Mucosa of descending colon (tissue), 3 donors: ENCODE measurements at regions not wholly inside any gene's neighbourhood (a gene's known extent, or its start where the extent isn't known, plus 50 kb on each side); places are given as distances from the start of the nearest gene placed in this dataset.

ENCODE experiments used
- ATAC-seq: fragments of 200-7000 bp; cut with Tn5 transposase; one replicate; pipeline ENCODE4 v1.9.1; 2020; ENCODE audit warnings: mild to moderate bottlenecking, moderate library complexity
- DNase-seq, 3 donors: peaks; one replicate each; pipeline ENCODE4 v3.0.0-alpha.2; 2020
- H3K36me3 ChIP-seq: fragments of 200-600 bp; one replicate; pipeline ENCODE4 v1.8.0; 2021; ENCODE audit warnings: low read depth, mild to moderate bottlenecking
- H3K4me1 ChIP-seq: fragments of 200-600 bp; one replicate; pipeline ENCODE4 v1.8.0; 2021; ENCODE audit warnings: low read depth, mild to moderate bottlenecking
- H3K4me3 ChIP-seq: fragments of 200-600 bp; one replicate; pipeline ENCODE4 v1.8.0; 2021; ENCODE audit warnings: mild to moderate bottlenecking
- H3K9me3 ChIP-seq: fragments of 200-600 bp; one replicate; pipeline ENCODE4 v1.8.0; 2021; ENCODE audit warnings: mild to moderate bottlenecking
- CTCF ChIP-seq: fragments of 200-600 bp; IDR thresholded peaks from one replicate; pipeline ENCODE4 v1.8.0; 2022; ENCODE audit warnings: antibody characterized with exemption, mild to moderate bottlenecking
- intact Hi-C, 2 donors: fragments of 100-400 bp; cut with DNase I in 1 of 2; cut with micrococcal nuclease in 1 of 2; formaldehyde crosslinking; loops; one replicate each; pipeline versions ENCODE4 v1.11.0 to v1.11.1; 2022; cut with DNase I, micrococcal nuclease
- donor health status: DM: no; HTN: no; CAD: no; lungs with moderate emphysema.
- donor health status: DM: no; HTN: no; CAD: no.
- donor health status: DM: no; HTN: yes; CAD: no.

- no peak for ATAC-seq
- no peak for DNase-seq
- intact Hi-C loops: no loop called here
- no peak for TF ChIP-seq CTCF
- Histone ChIP-seq H3K4me3 (no peak overlapping the region), H3K4me1 (no peaks in the 10 kb centered on the region), H3K9me3 (no peaks in the 10 kb centered on the region), H3K36me3 (no peaks in the 10 kb centered on the region)
Measured at GRCh38 chr3:182036382-182036781, 324.7 kb downstream of the SOX2 start.

- Histone ChIP-seq H3K4me1 (no peaks in the 10 kb centered on the region), H3K9me3 (no peaks in the 10 kb centered on the region), H3K4me3 (no peak overlapping the region), H3K36me3 (no peaks in the 10 kb centered on the region)
- DNase-seq: no peak
- ATAC-seq: no peak
- intact Hi-C loops: no loop called here
- TF ChIP-seq CTCF: no peak
Measured at GRCh38 chr3:182041668-182042291, 330.1 kb downstream of the SOX2 start.

DNA sequence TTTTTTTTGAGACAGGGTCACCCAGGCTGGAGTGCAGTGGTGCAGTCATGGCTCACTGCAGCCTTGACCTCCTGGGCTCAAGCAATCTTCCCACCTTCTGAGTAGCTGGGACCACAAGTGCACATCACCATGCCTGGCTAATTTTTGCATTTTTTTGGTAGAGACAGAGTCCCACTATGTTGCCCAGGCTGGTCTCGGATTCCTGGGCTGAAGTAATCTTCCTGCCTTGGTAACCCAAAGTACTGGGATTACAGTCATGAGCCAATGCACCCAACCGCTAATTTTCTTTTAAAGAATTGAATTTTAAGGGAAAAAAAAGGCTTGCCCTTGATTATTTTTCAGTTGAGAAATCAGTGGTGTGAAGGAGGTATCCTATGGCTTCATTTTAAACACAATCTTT lies 334.0 kb downstream of the SOX2 start:
- H3K4me1 ChIP-seq: no peaks in the 10 kb centered on the region
- TF ChIP-seq CTCF: no peak
- H3K4me3 ChIP-seq: no peak overlapping the region
- no peaks in the 10 kb centered on the region for H3K9me3 ChIP-seq
- intact Hi-C loops: no loop called here
- no peaks in the 10 kb centered on the region for H3K36me3 ChIP-seq
- DNase-seq (no peak), ATAC-seq (no peak)

- intact Hi-C loops: no loop called here
- Histone ChIP-seq H3K9me3 (no peaks in the 10 kb centered on the region), H3K4me1 (no peaks in the 10 kb centered on the region), H3K4me3 (no peak overlapping the region), H3K36me3 (no peaks in the 10 kb centered on the region)
- no peak for TF ChIP-seq CTCF
- ATAC-seq (no peak), DNase-seq (no peak)
Measured at GRCh38 chr3:182046166-182046764, 334.5 kb downstream of the SOX2 start.

GRCh38 chr3:182050932-182051331 lies 339.2 kb downstream of the SOX2 start:
- Histone ChIP-seq H3K36me3 (no peaks in the 10 kb centered on the region), H3K4me3 (no peak overlapping the region), H3K4me1 (no peaks in the 10 kb centered on the region), H3K9me3 (no peaks in the 10 kb centered on the region)
- no peak for TF ChIP-seq CTCF
- ATAC-seq: no peak
- intact Hi-C loops: no loop called here
- DNase-seq: no peak

GRCh38 chr3:182052332-182052731 lies 340.6 kb downstream of the SOX2 start:
- Histone ChIP-seq H3K36me3 (no peaks in the 10 kb centered on the region), H3K4me1 (no peaks in the 10 kb centered on the region), H3K9me3 (no peaks in the 10 kb centered on the region), H3K4me3 (no peak overlapping the region)
- no peak for TF ChIP-seq CTCF
- intact Hi-C loops: no loop called here
- no peak for DNase-seq
- ATAC-seq: no peak
